SK-N-SH treated with all-trans-retinoic acid at 6 μM for 48 hours (cell line): ENCODE measurements at regions not wholly inside any gene's neighbourhood (a gene's known extent, or its start where the extent isn't known, plus 50 kb on each side); places are given as distances from the start of the nearest gene placed in this dataset.

Experiments used
- ATAC-seq: fragments of 200-7000 bp; cut with Tn5 transposase; 3 replicates; pipeline ENCODE4 v1.9.1; 2020; ENCODE audit warnings: mild to moderate bottlenecking, moderate library complexity
- ARNTL ChIP-seq: fragments of 450-650 bp; formaldehyde crosslinking; IDR thresholded peaks from 2 replicates; pipeline ENCODE4 v1.5.0; 2020; ENCODE audit warnings: low read depth, mild to moderate bottlenecking, moderate library complexity, borderline replicate concordance
- BACH2 ChIP-seq: fragments of 250-450 bp; sonication (Bioruptor Pico); IDR thresholded peaks from 2 replicates; pipeline ENCODE4 v1.9.0; 2021; ENCODE audit warnings: mild to moderate bottlenecking, borderline replicate concordance
- CSDC2 ChIP-seq: fragments of 250-450 bp; sonication (Bioruptor Pico); IDR thresholded peaks from 2 replicates; pipeline ENCODE4 v1.5.0; 2020; ENCODE audit warnings: mild to moderate bottlenecking, moderate library complexity
- CSRNP3 ChIP-seq: fragments of 250-450 bp; sonication (Bioruptor Pico); IDR thresholded peaks from 2 replicates; pipeline ENCODE4 v1.5.1; 2021; ENCODE audit warnings: mild to moderate bottlenecking, moderate library complexity
- ESRRG ChIP-seq: fragments of 250-450 bp; sonication (Bioruptor Pico); IDR thresholded peaks from 2 replicates; pipeline ENCODE4 v1.6.1; 2021; ENCODE audit warnings: mild to moderate bottlenecking
- GLIS3 ChIP-seq: fragments of 250-450 bp; sonication (Bioruptor Pico); IDR thresholded peaks from 2 replicates; pipeline ENCODE4 v1.5.0; 2020; ENCODE audit warnings: mild to moderate bottlenecking, moderate library complexity
- ISL1 ChIP-seq: fragments of 250-450 bp; sonication (Bioruptor Pico); IDR thresholded peaks from 2 replicates; pipeline ENCODE4 v2.1.2; 2022; ENCODE audit warnings: mild to moderate bottlenecking, moderate library complexity
- OSR1 ChIP-seq: fragments of 250-450 bp; sonication (Bioruptor Pico); IDR thresholded peaks from 2 replicates; pipeline ENCODE4 v1.8.0; 2022; ENCODE audit warnings: moderate library complexity, mild to moderate bottlenecking, inconsistent platforms
- PATZ1 ChIP-seq: fragments of 250-450 bp; sonication (Bioruptor Pico); IDR thresholded peaks from 2 replicates; pipeline ENCODE4 v1.8.0; 2020; ENCODE audit warnings: mild to moderate bottlenecking, moderate library complexity, borderline replicate concordance
- POU6F1 ChIP-seq: fragments of 250-450 bp; sonication (Bioruptor Pico); IDR thresholded peaks from 2 replicates; pipeline ENCODE4 v1.8.0; 2021; ENCODE audit warnings: low read depth, mild to moderate bottlenecking, moderate library complexity, borderline replicate concordance
- PPARA ChIP-seq: fragments of 250-450 bp; sonication (Bioruptor Pico); IDR thresholded peaks from 2 replicates; pipeline ENCODE4 v1.5.0; 2020; ENCODE audit warnings: mild to moderate bottlenecking, borderline replicate concordance
- RARB ChIP-seq: fragments of 250-450 bp; sonication (Bioruptor Pico); IDR thresholded peaks from 2 replicates; pipeline ENCODE4 v1.8.0; 2021; ENCODE audit warnings: mild to moderate bottlenecking, moderate library complexity
- TCF4 ChIP-seq: fragments of 250-450 bp; sonication (Bioruptor Pico); IDR thresholded peaks from 2 replicates; pipeline ENCODE4 v1.8.0; 2021; ENCODE audit warnings: mild to moderate bottlenecking, moderate library complexity, borderline replicate concordance
- TOX ChIP-seq: fragments of 250-450 bp; sonication (Bioruptor Pico); IDR thresholded peaks from 2 replicates; pipeline ENCODE4 v1.8.0; 2021; ENCODE audit warnings: mild to moderate bottlenecking, moderate library complexity, borderline replicate concordance
- TSHZ2 ChIP-seq: fragments of 250-450 bp; sonication (Bioruptor Pico); IDR thresholded peaks from 2 replicates; pipeline ENCODE4 v1.5.0; 2020; ENCODE audit warnings: mild to moderate bottlenecking, moderate library complexity
- ZC3H10 ChIP-seq: fragments of 250-450 bp; sonication (Bioruptor Pico); IDR thresholded peaks from 2 replicates; pipeline ENCODE4 v1.5.1; 2021; ENCODE audit warnings: mild to moderate bottlenecking, moderate library complexity
- ZFP3 ChIP-seq: fragments of 250-450 bp; sonication (Bioruptor Pico); IDR thresholded peaks from 2 replicates; pipeline ENCODE4 v1.5.0; 2020; ENCODE audit warnings: mild to moderate bottlenecking, moderate library complexity
- ZNF565 ChIP-seq: fragments of 450-650 bp; formaldehyde crosslinking; conservative IDR thresholded peaks from 2 replicates; pipeline ENCODE4 v1.5.0; 2020; ENCODE audit warnings: low read depth, mild to moderate bottlenecking, moderate library complexity
- ZNF8 ChIP-seq: fragments of 450-650 bp; formaldehyde crosslinking; IDR thresholded peaks from 2 replicates; pipeline ENCODE4 v1.5.0; 2020; ENCODE audit warnings: mild to moderate bottlenecking, moderate library complexity
- TF ChIP-seq, protein P1 (sequence below): fragments of 250-450 bp; sonication (Bioruptor Pico); IDR thresholded peaks from 2 replicates; pipeline ENCODE4 v1.5.1; 2020; ENCODE audit warnings: low read depth, mild to moderate bottlenecking, moderate library complexity

- no peak for ATAC-seq
- TF ChIP-seq ISL1 (CRISPR knock-in tag) (no peak), CSRNP3 (CRISPR knock-in tag) (no peak), TOX (no peak), ZFP3 (CRISPR knock-in tag) (no peak), PATZ1 (CRISPR knock-in tag) (no peak), RARB (no peak), BACH2 (CRISPR knock-in tag) (no peak), PPARA (CRISPR knock-in tag) (no peak), OSR1 (CRISPR knock-in tag) (no peak), ZNF565 (CRISPR knock-in tag) (no peak), GLIS3 (CRISPR knock-in tag) (no peak), ZC3H10 (CRISPR knock-in tag) (no peak), ESRRG (CRISPR knock-in tag) (no peak), TCF4 (CRISPR knock-in tag) (no peak), TSHZ2 (no peak)
- TF ChIP-seq, protein P1, sequence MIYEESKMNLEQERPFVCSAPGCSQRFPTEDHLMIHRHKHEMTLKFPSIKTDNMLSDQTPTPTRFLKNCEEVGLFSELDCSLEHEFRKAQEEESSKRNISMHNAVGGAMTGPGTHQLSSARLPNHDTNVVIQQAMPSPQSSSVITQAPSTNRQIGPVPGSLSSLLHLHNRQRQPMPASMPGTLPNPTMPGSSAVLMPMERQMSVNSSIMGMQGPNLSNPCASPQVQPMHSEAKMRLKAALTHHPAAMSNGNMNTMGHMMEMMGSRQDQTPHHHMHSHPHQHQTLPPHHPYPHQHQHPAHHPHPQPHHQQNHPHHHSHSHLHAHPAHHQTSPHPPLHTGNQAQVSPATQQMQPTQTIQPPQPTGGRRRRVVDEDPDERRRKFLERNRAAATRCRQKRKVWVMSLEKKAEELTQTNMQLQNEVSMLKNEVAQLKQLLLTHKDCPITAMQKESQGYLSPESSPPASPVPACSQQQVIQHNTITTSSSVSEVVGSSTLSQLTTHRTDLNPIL (CRISPR knock-in tag), result no peak
These were observed 78.0 kb downstream of the ANXA2R start for GRCh38 chr5:42962124-42962523.

GRCh38 chr5:42960506-42960905 lies 79.6 kb downstream of the ANXA2R start:
- TF ChIP-seq GLIS3 (CRISPR knock-in tag) (no peak), ZNF8 (no peak), ARNTL (CRISPR knock-in tag) (no peak), CSDC2 (CRISPR knock-in tag) (no peak), POU6F1 (no peak), TSHZ2 (no peak), BACH2 (CRISPR knock-in tag) (no peak), PPARA (CRISPR knock-in tag) (no peak), TOX (no peak), OSR1 (CRISPR knock-in tag) (no peak), ESRRG (CRISPR knock-in tag) (no peak)
- TF ChIP-seq, all 23 proteins: peak for 0
- no peak for ATAC-seq
